IPS-18c (cell line): ENCODE measurements at regions not wholly inside any gene's neighbourhood (a gene's known extent, or its start where the extent isn't known, plus 50 kb on each side); places are given as distances from the start of the nearest gene placed in this dataset.
"Not testable (repeated sequence)": the region's sequence is repeated elsewhere in the genome, so short reads cannot be mapped to it uniquely, and the experiment has no call there.

ENCODE experiments used
- H3K4me3 ChIP-seq: 2 replicates; pipeline ENCODE4 v1.7.0; 2013; ENCODE audit warnings: low read depth, mild to moderate bottlenecking, low read length, moderate library complexity; ENCODE audit not compliant: insufficient read depth
- H3K9me3 ChIP-seq: one replicate; pipeline ENCODE4 v1.6.1; 2013; ENCODE audit warnings: mild to moderate bottlenecking, low read length, moderate library complexity; ENCODE audit not compliant: control insufficient read depth, insufficient read depth

DNA sequence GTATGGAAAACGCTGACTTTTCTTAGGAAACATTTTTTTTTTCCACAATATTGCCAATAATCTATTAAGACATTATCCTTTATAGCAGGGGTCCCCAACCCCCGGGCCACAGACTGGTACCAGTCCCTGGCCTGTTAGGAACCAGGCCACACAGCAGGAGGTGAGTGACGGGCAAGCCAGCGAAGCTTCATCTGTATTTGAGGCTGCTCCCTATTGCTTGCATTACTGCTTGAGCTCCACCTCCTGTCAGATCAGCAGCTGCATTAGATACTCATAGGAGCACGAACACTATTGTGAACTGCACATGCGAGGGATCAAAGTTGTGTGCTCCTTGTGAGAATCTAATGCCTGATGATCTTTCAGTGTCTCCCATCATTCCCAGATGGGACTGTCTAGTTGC lies 793.7 kb downstream of the SLITRK5 start:
- H3K4me3 ChIP-seq = no peak overlapping the region; the same call in 1 of the 2 replicates

DNA sequence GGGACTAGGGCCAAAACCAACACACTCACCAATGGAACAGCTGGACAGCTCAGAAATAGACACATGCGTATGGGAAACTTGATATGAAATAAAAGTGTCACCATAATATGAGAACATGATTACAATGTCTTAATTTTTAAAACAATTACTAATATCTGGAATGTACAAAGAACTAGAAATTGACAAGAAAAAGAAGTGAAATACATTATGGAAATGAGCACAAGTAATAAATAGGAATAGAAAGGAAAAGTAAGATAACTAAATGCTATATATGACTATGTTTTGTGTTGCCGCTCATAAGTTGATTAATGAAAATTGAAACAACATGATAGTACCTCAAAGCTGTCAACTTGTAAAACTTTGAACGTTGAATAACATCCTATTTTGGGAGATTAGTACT lies 801.1 kb downstream of the SLITRK5 start:
- no peak overlapping the region for H3K4me3 ChIP-seq
- no peaks in the 10 kb centered on the region for H3K9me3 ChIP-seq

More for the DNA sequence above, 793.7 kb downstream of the SLITRK5 start:
- no peaks in the 10 kb centered on the region for H3K9me3 ChIP-seq

DNA sequence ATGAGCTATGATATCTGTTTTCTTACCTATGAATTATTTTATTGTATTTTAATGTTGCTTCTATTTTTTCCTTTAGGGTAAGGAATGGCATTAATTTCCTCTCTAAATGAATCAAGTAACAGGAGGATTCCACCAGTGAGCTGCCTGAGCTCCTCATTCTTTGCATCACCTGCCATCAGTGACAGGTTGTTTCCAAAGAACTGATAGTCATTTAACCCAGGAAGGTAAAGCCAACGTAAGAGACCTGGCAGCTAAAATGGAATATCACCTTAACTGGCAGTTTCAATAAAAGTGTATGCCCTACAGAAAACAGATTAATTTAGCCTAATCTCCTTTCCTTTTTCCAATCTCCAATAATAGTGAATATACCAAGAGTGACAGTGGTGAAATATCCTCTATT lies 812.0 kb downstream of the SLITRK5 start:
- peaks cover 2% of the 10 kb centered on the region for H3K9me3 ChIP-seq
- H3K4me3 ChIP-seq = no peak overlapping the region

DNA sequence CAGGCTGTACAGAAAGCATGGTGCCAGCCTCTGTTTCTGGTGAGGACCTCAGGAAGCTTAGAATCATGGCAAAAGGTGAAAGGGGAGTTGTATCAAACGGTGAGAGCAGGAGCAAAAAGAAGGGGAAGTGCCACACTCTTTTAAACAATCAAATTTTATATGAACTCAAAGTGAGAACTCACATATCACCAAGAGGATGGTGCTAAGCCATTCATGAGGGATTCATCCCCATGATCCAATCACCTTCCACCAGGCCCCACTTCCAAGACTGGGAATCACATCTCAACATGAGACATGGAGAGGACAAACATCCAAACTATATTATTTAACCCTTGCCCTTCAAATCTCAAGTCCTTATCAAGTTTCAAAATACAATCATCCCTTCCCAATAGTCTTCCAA lies 836.7 kb downstream of the SLITRK5 start:
- H3K4me3 ChIP-seq = no peak overlapping the region
- H3K9me3 ChIP-seq = peaks cover 5% of the 10 kb centered on the region

DNA sequence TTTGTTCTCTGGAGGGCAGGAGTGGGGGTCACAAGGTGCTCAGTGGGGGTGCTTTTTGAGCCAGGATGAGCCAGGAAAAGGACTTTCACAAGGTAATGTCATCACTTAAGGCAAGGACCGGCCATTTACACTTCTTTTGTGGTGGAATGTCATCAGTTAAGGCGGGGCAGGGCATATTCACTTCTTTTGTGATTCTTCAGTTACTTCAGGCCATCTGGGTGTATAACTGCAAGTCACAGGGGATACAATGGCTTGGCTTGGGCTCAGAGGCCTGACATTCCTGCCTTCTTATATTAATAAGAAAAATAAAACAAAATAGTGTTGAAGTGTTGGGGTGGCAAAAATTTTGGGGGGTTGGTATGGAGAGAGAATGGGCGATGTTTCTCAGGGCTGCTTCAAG lies 841.8 kb downstream of the SLITRK5 start:
- H3K4me3 ChIP-seq, H3K9me3 ChIP-seq: not testable (repeated sequence)

DNA sequence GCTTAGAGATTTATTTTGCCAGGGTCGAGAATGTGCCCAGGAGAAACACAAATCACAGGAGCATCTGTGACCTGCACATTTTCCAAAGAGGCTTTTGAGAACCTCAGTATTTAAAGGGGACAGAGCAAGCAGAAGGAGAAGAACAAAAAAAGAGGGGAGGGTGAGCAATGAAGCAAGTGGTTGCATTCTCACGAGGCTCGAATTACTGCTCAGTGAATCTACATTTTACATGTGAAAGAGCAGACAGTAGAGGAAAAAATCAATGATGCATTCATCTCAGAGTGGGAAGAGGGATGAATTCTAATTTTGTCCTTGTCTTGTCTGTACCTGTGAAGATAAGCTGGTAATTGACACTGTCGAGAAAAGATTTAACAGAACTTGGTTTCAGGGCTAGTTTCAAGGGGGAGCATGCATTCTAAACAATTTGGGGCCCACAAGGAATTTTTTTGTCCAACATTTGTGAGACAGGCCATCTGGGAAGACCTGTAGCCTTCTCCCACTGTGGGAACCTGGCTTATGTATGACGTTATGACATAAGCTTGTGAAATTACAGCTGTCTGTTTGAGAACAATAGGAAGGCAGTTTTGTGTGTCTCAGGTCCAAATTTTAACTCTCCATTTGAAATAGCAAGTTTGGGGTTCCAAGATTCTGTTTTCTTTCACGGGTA lies 855.1 kb downstream of the SLITRK5 start:
- Histone ChIP-seq H3K9me3 (peaks cover 2% of the 10 kb centered on the region), H3K4me3 (no peak overlapping the region)

DNA sequence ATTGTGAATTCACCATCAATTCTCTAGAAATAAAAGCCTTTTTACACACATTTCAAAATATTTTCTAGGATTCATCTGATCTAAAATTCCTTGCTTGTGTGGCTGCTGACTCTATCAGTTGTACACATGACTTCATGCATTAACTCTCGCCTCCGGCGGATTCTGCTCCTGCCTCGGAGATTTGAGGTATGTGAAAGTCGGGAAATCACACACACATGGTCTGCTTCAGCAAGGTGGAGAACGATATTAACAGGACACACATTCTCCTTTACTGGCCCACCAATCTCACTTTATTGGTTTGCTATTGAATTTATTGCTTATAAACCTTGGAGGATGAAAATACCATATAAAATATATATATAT lies 855.7 kb downstream of the SLITRK5 start:
- peaks cover 2% of the 10 kb centered on the region for H3K9me3 ChIP-seq

DNA sequence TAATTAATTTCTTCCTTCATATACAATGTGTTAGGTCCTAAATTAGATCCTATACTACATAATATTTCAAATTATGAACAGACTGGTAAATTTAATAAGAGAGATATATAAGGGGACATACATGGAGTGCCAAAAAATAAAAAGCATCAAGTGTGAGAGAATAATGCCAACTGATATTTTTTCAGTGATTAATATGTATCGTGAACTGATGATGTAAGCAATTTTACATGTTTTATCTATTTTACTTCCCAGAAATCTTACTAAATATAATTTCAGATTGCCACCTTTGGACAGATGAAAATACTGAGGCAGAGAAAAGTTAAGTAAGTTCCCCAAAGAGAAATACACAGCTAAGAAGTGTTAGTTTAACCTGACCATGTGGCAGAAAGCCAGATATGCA lies 870.8 kb downstream of the SLITRK5 start:
- no peaks in the 10 kb centered on the region for H3K9me3 ChIP-seq
- no peak overlapping the region for H3K4me3 ChIP-seq

More for the DNA sequence above, 855.7 kb downstream of the SLITRK5 start:
- no peak overlapping the region for H3K4me3 ChIP-seq

DNA sequence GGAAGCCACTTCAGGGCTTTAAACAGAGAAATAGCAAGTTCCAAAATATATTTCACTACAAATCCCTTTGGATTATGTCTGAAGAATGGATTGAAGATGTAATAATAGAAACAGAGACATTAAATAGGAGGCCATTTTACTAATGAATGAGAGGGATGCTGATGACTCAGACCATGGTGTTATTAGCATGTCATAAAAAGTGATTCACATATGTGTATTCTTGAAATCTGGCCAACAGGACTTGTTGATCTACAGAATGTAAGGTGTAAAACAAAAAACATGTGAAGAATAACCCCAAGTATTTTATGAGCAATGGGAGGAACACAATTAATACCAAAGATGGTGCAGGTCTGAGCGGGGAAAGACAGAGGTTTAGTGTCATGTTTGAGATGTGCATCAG lies 873.7 kb downstream of the SLITRK5 start:
- H3K9me3 ChIP-seq = no peaks in the 10 kb centered on the region
- no peak overlapping the region for H3K4me3 ChIP-seq

DNA sequence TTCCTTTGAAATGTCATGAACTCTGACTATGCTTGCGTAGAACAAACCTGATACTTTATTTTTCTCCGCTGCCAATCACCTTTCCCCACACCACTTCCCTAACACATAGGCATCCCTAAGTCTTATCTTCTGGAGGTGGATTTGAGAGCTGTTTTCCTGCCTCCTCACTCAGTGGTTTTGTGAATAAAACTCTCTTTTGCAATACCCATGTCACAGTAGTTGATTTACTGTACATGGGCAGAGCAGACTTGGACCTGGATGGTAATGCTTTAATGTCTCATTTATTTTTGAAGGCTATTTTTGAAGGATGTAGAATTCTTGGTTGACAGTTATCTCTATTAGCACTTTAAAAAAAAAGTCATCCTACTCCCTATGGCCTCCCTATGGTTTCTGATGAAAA lies 881.8 kb downstream of the SLITRK5 start:
- Histone ChIP-seq H3K4me3 (no peak overlapping the region), H3K9me3 (no peaks in the 10 kb centered on the region)

DNA sequence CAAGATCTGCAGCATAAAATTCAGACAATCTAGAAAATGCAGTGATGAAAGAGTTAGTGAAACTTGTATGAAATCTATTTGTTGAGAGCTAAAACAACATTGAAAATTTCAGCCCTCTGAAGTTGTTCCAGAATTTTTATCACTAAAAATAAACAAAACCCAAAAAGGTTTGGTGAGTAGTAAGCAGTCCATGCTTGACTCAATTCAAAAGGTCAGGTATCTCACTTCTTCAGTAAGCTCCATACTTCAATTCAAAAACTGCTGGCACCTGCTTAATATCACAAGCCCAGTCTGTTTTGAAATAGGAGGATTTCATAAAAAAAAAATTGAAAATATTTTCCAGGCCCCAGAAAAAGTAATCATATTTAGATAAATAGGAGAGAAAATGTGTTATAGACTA lies 894.4 kb downstream of the SLITRK5 start:
- Histone ChIP-seq H3K4me3 (no peak overlapping the region), H3K9me3 (no peaks in the 10 kb centered on the region)

DNA sequence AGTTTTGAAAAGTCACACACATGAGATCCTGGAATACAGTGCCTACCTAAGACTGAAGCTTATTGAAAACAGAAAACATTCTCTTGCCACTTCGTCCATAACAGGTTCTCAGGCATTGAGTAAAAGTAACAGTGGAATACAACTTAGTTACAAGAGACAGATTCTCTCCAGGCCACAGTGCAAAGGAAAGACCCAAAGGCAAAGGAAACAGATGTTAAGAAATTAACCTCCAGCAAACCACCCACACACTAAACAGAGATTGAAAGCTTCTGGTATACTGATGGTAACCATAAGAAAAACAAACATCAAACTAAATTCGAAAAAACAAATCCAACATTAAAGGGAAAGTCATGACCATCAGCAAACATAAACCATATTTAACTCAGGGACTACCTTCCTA lies 914.7 kb downstream of the SLITRK5 start:
- no peaks in the 10 kb centered on the region for H3K9me3 ChIP-seq
- no peak overlapping the region for H3K4me3 ChIP-seq

DNA sequence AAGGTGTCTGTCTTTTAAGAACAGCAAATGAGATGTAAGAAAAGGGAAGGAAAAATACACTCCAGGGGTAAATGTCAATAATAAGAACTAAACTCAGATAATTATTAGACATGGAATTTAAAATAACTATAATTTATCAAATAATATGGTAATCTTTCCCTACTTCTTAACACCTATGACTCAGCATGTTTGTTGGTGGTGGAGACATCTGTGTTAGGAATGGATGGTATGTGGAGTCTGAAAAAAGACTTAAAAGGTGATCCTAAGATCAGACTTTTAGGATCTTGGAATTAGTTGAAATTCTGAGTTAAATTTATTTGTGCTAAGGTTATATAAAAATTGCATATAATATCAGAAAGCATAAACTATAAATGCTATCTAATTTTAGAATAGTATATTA lies 915.1 kb downstream of the SLITRK5 start:
- H3K9me3 ChIP-seq = no peaks in the 10 kb centered on the region

DNA sequence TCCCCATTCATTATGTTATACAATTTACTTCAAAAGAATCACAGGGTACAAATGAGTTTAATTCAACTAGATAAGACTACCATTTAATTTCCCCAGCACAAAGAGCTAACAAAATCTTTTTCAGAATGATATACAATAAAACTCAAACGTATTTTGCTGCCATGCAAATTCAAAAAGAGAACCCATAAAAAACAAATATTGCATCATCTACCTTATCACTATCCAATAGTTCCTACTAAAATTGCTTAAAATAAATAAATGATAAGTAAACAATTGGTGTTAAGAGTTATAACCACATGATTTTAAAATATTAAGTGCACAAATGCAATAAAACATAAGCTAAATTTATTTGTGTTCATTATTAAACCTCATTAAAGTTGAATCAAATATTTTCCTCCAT lies 919.4 kb downstream of the SLITRK5 start:
- H3K4me3 ChIP-seq = no peak overlapping the region
- peaks cover 2% of the 10 kb centered on the region for H3K9me3 ChIP-seq

More for the DNA sequence above, 915.1 kb downstream of the SLITRK5 start:
- H3K4me3 ChIP-seq = no peak overlapping the region

DNA sequence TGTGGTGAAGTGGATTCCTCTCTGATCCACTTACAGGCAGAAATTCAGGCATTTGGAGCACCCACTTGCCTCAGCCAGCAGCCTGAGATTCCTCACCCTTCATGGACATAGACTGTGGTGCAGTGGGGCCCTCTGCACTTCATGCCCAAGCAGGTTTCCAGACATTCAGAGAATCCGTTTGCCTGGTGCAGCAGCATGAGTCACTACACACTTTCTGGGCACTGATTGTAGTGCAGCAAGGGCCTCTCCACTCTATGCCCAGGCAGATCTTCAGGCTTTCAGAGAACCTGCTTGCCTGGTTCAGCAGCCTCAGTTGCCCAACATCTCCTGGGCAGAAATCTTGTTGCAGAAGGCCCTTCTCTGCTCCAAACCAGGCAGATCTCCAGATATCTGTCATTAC lies 920.9 kb downstream of the SLITRK5 start:
- peaks cover 2% of the 10 kb centered on the region for H3K9me3 ChIP-seq
- H3K4me3 ChIP-seq = no peak overlapping the region

DNA sequence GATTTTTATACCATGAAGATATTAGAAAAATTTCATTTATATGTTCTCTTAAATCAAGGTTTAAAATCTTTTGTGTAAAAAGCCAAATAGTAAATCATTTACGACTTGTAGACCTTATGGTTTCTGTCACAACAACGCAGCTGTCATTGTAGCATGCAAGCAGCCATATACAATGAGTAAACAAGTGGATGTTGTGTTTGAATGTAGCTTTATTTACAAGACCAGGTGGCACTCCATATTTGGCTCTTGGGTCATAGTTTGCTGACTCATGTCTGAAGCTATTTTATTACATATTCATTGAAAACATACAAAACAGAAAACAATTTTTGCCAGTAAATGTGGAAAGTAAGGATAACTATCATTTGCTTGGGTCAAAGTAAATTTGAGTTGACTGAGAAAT lies 930.8 kb downstream of the SLITRK5 start:
- Histone ChIP-seq H3K9me3 (peaks cover 3% of the 10 kb centered on the region), H3K4me3 (no peak overlapping the region)

DNA sequence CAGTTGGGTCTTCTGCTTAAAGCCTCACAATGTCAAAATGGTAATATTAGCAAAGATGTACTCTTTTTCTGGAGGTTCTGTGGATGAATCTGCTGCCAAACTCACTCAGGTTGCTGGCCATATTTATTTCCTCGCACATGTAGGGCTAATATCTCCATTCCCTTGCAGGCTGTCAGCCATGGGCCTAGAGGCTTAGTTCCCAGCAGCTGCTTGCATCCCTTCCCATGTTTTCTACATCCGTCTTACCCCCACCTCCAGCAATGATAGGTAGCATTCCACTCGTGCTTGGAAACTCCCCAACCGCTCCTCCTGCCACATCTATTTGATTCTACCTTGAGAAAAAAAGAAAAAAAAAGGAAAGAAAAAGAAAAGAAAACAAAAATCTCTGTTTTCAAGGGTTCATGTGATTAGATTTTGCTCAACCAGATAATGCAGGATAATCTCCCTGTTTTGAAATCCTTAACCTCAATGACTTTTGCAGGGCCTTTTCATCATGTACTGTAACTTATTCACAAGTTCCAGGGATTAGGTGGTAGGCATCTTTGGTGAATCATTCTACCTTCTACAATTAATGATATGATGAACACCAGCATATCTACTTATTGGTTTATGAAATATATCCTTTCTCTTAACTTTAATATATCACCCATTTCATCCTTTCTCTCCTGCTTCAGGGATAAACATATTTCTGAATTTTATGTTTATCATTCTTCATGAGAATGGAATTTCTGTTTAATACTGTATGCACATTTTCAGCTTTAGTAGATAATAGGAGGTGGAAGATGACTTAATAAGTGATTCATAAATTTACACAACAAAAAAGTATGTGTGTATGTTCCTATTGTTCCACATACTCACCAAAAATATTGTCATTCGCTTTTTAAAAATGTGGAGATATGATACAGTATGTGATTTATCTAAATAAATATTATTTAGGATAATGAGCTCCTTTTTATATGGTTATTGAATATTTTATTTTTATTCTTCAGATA lies 931.9 kb downstream of the SLITRK5 start:
- no peak overlapping the region for H3K4me3 ChIP-seq

DNA sequence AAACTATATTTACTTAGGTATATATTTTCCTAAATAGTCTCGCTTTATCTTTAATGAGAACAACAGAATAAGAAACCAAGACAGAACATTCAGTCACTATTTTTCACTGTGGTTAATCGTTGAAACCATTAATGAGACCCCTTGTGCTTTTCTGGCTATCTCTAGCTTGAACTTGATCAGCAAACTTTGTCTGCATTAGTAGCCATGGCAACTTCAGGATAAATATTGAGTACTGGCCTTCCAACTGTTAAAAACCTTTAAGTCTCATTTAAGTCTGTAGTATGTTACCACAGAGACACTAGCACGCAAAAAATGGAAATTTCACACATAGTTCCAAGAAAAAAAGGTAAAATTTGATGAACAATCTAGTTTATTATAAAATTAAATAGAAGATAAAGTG lies 946.0 kb downstream of the SLITRK5 start:
- H3K4me3 ChIP-seq = no peak overlapping the region
- H3K9me3 ChIP-seq = no peaks in the 10 kb centered on the region

More for the DNA sequence above, 931.9 kb downstream of the SLITRK5 start:
- peaks cover 3% of the 10 kb centered on the region for H3K9me3 ChIP-seq
